ENCODE measurements at regions not wholly inside any gene's neighbourhood (a gene's known extent, or its start where the extent isn't known, plus 50 kb on each side); places are given as distances from the start of the nearest gene placed in this dataset.

GRCh38 chr2:191747170-191747530, 69.2 kb downstream of the NABP1 start:
- DNase-seq (ENCODE audit: low read depth, low spot score) (no peak), ATAC-seq (no peak), FAIRE-seq (no peak)
- no TSS peak for BruUV-seq (replicated peaks)
- no peak overlapping the region for H3K4me3 ChIP-seq
- H3K36me3 ChIP-seq (ENCODE audit: control insufficient read depth in 2 of 2, insufficient read depth in 2 of 2, low read length in 1 of 2), result no peaks in the 10 kb centered on the region
- no peak overlapping the region for H3K9ac ChIP-seq (ENCODE audit: control insufficient read depth, insufficient read depth, low read length)
- SMC1A ChIA-PET (ENCODE audit: uncharacterized antibody, unreplicated experiment), result interaction anchor here (1.0 to 3.0 kb wide), 7 partner anchors 10 to 80 kb away, joined by 3 to 14 read pairs (median 3); no protein-coding TSS in a partner anchor
- no peak overlapping the region for H3K27ac ChIP-seq (ENCODE audit: control insufficient read depth, insufficient read depth)
- H3K27me3 ChIP-seq (replicated peaks in 1 of 2; ENCODE audit: control insufficient read depth in 2 of 2, insufficient read depth in 2 of 2, low read length in 1 of 2), result no peaks in the 10 kb centered on the region
- H4K20me1 ChIP-seq (ENCODE audit: control insufficient read depth, insufficient read depth), result no peaks in the 10 kb centered on the region
- RAD21 ChIA-PET (ENCODE audit: unreplicated experiment), result interaction anchor here (1.0 to 1.4 kb wide), 2 partner anchors 10 to 22 kb away, joined by 3 read pairs; no protein-coding TSS in a partner anchor
- 80% methylated on average over 3 of the region's 3 CpGs for WGBS (ENCODE audit: insufficient coverage, insufficient replicate concordance, low lambda C conversion rate, missing lambda C conversion rate)
- CTCF ChIA-PET, result interaction anchor here (1.1 to 3.9 kb wide), 3 partner anchors 11 to 22 kb away, joined by 3 to 32 read pairs (median 10); no protein-coding TSS in a partner anchor
- intact Hi-C loops (cut with micrococcal nuclease; ENCODE audit: unreplicated experiment), result no loop called here
- in situ Hi-C loops (cut with MboI), result no loop called here
- H2AFZ ChIP-seq (ENCODE audit: control insufficient read depth, low read depth, low read length), result no peak overlapping the region
- H3K79me2 ChIP-seq (ENCODE audit: control insufficient read depth, insufficient read depth, low read length), result no peaks in the 10 kb centered on the region
- no peaks in the 10 kb centered on the region for H3K9me3 ChIP-seq (replicated peaks; ENCODE audit: control insufficient read depth, insufficient read depth, low read length)
- H3K4me1 ChIP-seq (ENCODE audit: control insufficient read depth, insufficient read depth, low read length), result peaks cover 10% of the 10 kb centered on the region
- no peak overlapping the region for H3K4me2 ChIP-seq (ENCODE audit: control insufficient read depth, insufficient read depth)
- POLR2A ChIA-PET, result interaction anchor here (2.8 kb wide), 1 partner anchor 11 kb away, joined by 9 read pairs; no protein-coding TSS in a partner anchor
- TF ChIP-seq, protein P1, sequence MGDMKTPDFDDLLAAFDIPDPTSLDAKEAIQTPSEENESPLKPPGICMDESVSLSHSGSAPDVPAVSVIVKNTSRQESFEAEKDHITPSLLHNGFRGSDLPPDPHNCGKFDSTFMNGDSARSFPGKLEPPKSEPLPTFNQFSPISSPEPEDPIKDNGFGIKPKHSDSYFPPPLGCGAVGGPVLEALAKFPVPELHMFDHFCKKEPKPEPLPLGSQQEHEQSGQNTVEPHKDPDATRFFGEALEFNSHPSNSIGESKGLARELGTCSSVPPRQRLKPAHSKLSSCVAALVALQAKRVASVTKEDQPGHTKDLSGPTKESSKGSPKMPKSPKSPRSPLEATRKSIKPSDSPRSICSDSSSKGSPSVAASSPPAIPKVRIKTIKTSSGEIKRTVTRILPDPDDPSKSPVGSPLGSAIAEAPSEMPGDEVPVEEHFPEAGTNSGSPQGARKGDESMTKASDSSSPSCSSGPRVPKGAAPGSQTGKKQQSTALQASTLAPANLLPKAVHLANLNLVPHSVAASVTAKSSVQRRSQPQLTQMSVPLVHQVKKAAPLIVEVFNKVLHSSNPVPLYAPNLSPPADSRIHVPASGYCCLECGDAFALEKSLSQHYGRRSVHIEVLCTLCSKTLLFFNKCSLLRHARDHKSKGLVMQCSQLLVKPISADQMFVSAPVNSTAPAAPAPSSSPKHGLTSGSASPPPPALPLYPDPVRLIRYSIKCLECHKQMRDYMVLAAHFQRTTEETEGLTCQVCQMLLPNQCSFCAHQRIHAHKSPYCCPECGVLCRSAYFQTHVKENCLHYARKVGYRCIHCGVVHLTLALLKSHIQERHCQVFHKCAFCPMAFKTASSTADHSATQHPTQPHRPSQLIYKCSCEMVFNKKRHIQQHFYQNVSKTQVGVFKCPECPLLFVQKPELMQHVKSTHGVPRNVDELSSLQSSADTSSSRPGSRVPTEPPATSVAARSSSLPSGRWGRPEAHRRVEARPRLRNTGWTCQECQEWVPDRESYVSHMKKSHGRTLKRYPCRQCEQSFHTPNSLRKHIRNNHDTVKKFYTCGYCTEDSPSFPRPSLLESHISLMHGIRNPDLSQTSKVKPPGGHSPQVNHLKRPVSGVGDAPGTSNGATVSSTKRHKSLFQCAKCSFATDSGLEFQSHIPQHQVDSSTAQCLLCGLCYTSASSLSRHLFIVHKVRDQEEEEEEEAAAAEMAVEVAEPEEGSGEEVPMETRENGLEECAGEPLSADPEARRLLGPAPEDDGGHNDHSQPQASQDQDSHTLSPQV (IDR thresholded peaks at IDR 0.05), result no peak
- TF ChIP-seq ATF2 (IDR thresholded peaks at IDR 0.05; ENCODE audit: low read length) (no peak), MYB (IDR thresholded peaks at IDR 0.05; ENCODE audit: borderline replicate concordance, low read depth, low read length) (no peak), SIX5 (IDR thresholded peaks at IDR 0.05; ENCODE audit: low read depth, low read length, severe bottlenecking) (no peak), NFXL1 (IDR thresholded peaks at IDR 0.05; ENCODE audit: borderline replicate concordance) (no peak), MLLT1 (IDR thresholded peaks at IDR 0.05) (no peak), E2F4 (IDR thresholded peaks at IDR 0.05; ENCODE audit: low read depth, low read length) (no peak)
- TF ChIP-seq, protein P2, sequence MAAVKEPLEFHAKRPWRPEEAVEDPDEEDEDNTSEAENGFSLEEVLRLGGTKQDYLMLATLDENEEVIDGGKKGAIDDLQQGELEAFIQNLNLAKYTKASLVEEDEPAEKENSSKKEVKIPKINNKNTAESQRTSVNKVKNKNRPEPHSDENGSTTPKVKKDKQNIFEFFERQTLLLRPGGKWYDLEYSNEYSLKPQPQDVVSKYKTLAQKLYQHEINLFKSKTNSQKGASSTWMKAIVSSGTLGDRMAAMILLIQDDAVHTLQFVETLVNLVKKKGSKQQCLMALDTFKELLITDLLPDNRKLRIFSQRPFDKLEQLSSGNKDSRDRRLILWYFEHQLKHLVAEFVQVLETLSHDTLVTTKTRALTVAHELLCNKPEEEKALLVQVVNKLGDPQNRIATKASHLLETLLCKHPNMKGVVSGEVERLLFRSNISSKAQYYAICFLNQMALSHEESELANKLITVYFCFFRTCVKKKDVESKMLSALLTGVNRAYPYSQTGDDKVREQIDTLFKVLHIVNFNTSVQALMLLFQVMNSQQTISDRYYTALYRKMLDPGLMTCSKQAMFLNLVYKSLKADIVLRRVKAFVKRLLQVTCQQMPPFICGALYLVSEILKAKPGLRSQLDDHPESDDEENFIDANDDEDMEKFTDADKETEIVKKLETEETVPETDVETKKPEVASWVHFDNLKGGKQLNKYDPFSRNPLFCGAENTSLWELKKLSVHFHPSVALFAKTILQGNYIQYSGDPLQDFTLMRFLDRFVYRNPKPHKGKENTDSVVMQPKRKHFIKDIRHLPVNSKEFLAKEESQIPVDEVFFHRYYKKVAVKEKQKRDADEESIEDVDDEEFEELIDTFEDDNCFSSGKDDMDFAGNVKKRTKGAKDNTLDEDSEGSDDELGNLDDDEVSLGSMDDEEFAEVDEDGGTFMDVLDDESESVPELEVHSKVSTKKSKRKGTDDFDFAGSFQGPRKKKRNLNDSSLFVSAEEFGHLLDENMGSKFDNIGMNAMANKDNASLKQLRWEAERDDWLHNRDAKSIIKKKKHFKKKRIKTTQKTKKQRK (IDR thresholded peaks at IDR 0.05; ENCODE audit: low read depth, low read length), result no peak
